ENCODE measurements at regions not wholly inside any gene's neighbourhood (a gene's known extent, or its start where the extent isn't known, plus 50 kb on each side); places are given as distances from the start of the nearest gene placed in this dataset.
"Not testable (repeated sequence)": the region's sequence is repeated elsewhere in the genome, so short reads cannot be mapped to it uniquely, and the experiment has no call there.

- CTCF ChIA-PET = no interaction called here
These were observed 52.0 kb downstream of the PRORP start for GRCh38 chr14:35174342-35174741.

DNA sequence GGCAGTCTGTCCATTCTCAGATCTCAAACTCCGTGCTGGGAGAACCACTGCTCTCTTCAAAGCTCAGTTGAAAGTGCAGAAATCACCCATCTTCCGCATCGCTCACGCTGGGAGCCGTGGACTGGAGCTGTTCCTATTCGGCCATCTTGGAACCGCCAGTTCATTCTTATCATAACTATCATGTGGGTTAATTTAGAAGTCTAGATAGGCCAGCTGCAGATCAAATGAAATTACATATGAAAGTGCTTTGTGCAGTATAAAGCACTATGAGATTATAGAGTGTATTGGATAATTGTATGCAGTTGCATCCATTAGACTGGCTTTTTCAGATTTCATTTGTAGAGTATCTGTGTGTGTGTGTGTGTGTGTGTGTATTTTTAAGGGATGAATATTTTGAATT lies 57.8 kb downstream of the PRORP start:
- intact Hi-C loops (cut with micrococcal nuclease; ENCODE audit: unreplicated experiment) = no loop called here
- H3K36me3 ChIP-seq (ENCODE audit: insufficient read depth, low read length, poor library complexity, severe bottlenecking) = peaks cover 4% of the 10 kb centered on the region
- CTCF ChIA-PET = no interaction called here
- H3K4me1 ChIP-seq (ENCODE audit: insufficient read depth, low read length, poor library complexity, severe bottlenecking) = no peaks in the 10 kb centered on the region
- no TSS peak for BruUV-seq (replicated peaks)
- no peak overlapping the region for H3K27ac ChIP-seq (ENCODE audit: low read depth, low read length, poor library complexity, severe bottlenecking)
- no peak for DNase-seq (ENCODE audit: low spot score)
- no peak overlapping the region for H3K4me3 ChIP-seq (ENCODE audit: low read depth, low read length, poor library complexity, severe bottlenecking)
- POLR2A ChIA-PET (ENCODE audit: low non-redundant PET) = no interaction called here
- no peaks in the 10 kb centered on the region for H3K9me3 ChIP-seq (ENCODE audit: low read depth, low read length, poor library complexity, severe bottlenecking)
- TF ChIP-seq EZH2 (IDR thresholded peaks at IDR 0.05; ENCODE audit: borderline replicate concordance, low read depth, low read length, poor library complexity, severe bottlenecking) = no peak
- TF ChIP-seq, protein P1, sequence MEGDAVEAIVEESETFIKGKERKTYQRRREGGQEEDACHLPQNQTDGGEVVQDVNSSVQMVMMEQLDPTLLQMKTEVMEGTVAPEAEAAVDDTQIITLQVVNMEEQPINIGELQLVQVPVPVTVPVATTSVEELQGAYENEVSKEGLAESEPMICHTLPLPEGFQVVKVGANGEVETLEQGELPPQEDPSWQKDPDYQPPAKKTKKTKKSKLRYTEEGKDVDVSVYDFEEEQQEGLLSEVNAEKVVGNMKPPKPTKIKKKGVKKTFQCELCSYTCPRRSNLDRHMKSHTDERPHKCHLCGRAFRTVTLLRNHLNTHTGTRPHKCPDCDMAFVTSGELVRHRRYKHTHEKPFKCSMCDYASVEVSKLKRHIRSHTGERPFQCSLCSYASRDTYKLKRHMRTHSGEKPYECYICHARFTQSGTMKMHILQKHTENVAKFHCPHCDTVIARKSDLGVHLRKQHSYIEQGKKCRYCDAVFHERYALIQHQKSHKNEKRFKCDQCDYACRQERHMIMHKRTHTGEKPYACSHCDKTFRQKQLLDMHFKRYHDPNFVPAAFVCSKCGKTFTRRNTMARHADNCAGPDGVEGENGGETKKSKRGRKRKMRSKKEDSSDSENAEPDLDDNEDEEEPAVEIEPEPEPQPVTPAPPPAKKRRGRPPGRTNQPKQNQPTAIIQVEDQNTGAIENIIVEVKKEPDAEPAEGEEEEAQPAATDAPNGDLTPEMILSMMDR (conservative IDR thresholded peaks at IDR 0.05; ENCODE audit: low read depth, low read length) = no peak
- no peaks in the 10 kb centered on the region for H3K27me3 ChIP-seq (replicated peaks; ENCODE audit: insufficient read depth, low read depth, low read length, poor library complexity)

More at GRCh38 chr14:35174342-35174741, 52.0 kb downstream of the PRORP start:
- no TSS peak for BruUV-seq (replicated peaks)
- DNase-seq (ENCODE audit: low spot score) = no peak
- no peaks in the 10 kb centered on the region for H3K4me1 ChIP-seq (ENCODE audit: insufficient read depth, low read length, poor library complexity, severe bottlenecking)
- no peaks in the 10 kb centered on the region for H3K36me3 ChIP-seq (ENCODE audit: insufficient read depth, low read length, poor library complexity, severe bottlenecking)
- H3K9me3 ChIP-seq (ENCODE audit: low read depth, low read length, poor library complexity, severe bottlenecking) = peaks cover 2% of the 10 kb centered on the region
- TF ChIP-seq EZH2 (IDR thresholded peaks at IDR 0.05; ENCODE audit: borderline replicate concordance, low read depth, low read length, poor library complexity, severe bottlenecking) = no peak
- TF ChIP-seq, protein P1 (conservative IDR thresholded peaks at IDR 0.05; ENCODE audit: low read depth, low read length) = no peak
- H3K4me3 ChIP-seq (ENCODE audit: low read depth, low read length, poor library complexity, severe bottlenecking) = no peak overlapping the region
- H3K27ac ChIP-seq (ENCODE audit: low read depth, low read length, poor library complexity, severe bottlenecking) = no peak overlapping the region
- POLR2A ChIA-PET (ENCODE audit: low non-redundant PET) = no interaction called here
- intact Hi-C loops (cut with micrococcal nuclease; ENCODE audit: unreplicated experiment) = no loop called here
- no peaks in the 10 kb centered on the region for H3K27me3 ChIP-seq (replicated peaks; ENCODE audit: insufficient read depth, low read depth, low read length, poor library complexity)

- H3K4me3 ChIP-seq (ENCODE audit: low read depth, low read length, poor library complexity, severe bottlenecking); H3K27me3 ChIP-seq (replicated peaks; ENCODE audit: insufficient read depth, low read depth, low read length, poor library complexity); intact Hi-C loops (cut with micrococcal nuclease; ENCODE audit: unreplicated experiment); H3K4me1 ChIP-seq (ENCODE audit: insufficient read depth, low read length, poor library complexity, severe bottlenecking); H3K36me3 ChIP-seq (ENCODE audit: insufficient read depth, low read length, poor library complexity, severe bottlenecking); BruUV-seq (replicated peaks); DNase-seq (ENCODE audit: low spot score); H3K27ac ChIP-seq (ENCODE audit: low read depth, low read length, poor library complexity, severe bottlenecking); CTCF ChIA-PET; H3K9me3 ChIP-seq (ENCODE audit: low read depth, low read length, poor library complexity, severe bottlenecking); POLR2A ChIA-PET (ENCODE audit: low non-redundant PET): not testable (repeated sequence)
These were observed 62.5 kb downstream of the PRORP start for GRCh38 chr14:35184891-35185290.

DNA sequence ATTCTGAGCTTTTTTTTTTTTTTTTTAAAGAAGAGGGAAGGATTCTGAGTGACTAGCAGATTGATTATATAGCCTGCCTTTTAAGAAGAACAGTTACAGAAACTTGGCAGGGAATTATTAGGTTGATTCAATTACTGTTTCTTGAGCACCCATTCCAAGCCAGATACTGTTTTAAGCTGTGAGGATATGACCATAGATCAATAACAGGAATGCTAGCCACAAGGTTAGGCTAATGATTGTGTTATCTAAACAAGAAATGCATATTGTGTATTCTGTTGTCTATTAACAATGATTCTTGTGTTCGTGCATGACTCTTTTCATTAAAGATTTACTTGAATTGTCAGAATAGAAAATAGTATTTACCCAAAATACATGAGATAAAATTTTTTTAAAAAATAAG lies 67.1 kb downstream of the PRORP start:
- no peak for DNase-seq (ENCODE audit: low spot score)
- Histone ChIP-seq H3K27ac (ENCODE audit: low read depth, low read length, poor library complexity, severe bottlenecking) (no peak overlapping the region), H3K9me3 (ENCODE audit: low read depth, low read length, poor library complexity, severe bottlenecking) (no peaks in the 10 kb centered on the region), H3K4me3 (ENCODE audit: low read depth, low read length, poor library complexity, severe bottlenecking) (no peak overlapping the region), H3K27me3 (replicated peaks; ENCODE audit: insufficient read depth, low read depth, low read length, poor library complexity) (no peaks in the 10 kb centered on the region), H3K36me3 (ENCODE audit: insufficient read depth, low read length, poor library complexity, severe bottlenecking) (no peaks in the 10 kb centered on the region), H3K4me1 (ENCODE audit: insufficient read depth, low read length, poor library complexity, severe bottlenecking) (no peaks in the 10 kb centered on the region)
- TF ChIP-seq, protein P1 (conservative IDR thresholded peaks at IDR 0.05; ENCODE audit: low read depth, low read length) = no peak
- TF ChIP-seq EZH2 (IDR thresholded peaks at IDR 0.05; ENCODE audit: borderline replicate concordance, low read depth, low read length, poor library complexity, severe bottlenecking) = no peak
- BruUV-seq (replicated peaks) = no TSS peak
- ChIA-PET POLR2A (ENCODE audit: low non-redundant PET) (no interaction called here), CTCF (no interaction called here)
- intact Hi-C loops (cut with micrococcal nuclease; ENCODE audit: unreplicated experiment) = no loop called here

Measured in A673 (cell line).